GM21526 (cell line): ENCODE measurements at regions not wholly inside any gene's neighbourhood (a gene's known extent, or its start where the extent isn't known, plus 50 kb on each side); places are given as distances from the start of the nearest gene placed in this dataset.

Experiments used
- ATAC-seq: cut with Tn5 transposase; IDR thresholded peaks from one replicate; pipeline ENCODE4 v1.9.1; 2021; ENCODE audit warnings: moderate library complexity; ENCODE audit not compliant: unreplicated experiment, low FRiP score

DNA sequence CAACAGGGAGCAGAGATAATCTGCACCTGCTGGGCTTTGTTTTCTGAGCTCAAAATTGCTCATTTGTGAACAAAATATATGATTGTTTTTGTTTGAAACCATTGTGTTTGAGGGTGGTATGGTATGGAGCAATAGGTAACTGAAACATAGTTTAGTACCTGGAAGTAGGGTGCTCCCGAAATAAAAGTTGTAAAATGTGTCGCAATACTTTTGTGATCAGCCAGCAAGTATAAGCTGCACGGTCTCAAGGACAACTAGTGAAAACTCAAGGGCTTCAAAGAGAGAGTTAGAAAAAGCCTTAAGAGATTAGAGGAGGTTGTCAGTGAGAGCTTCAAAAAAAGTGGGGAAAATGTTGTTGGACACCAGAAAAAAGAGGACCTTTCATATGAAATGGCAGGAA lies 579.8 kb upstream of the POU3F2 start:
- no peak for ATAC-seq

DNA sequence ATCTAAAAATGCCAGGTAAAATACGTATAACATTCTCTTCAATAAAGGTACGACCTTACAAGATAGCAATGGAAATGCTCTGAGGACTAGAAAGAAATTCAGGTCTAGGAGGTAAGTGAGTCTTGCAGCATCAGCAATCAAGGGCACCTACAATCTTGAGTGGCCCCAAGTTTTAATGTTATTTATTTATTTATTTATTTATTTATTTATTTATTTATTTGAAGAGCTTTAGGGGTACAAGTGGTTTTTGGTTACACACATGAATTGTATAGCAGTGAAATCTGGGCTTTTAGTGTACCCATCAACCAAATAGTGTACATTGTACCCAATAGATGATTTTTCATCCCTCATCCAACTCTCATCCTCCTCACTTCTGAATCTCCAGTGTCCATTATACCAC lies 574.0 kb upstream of the POU3F2 start:
- ATAC-seq: no peak

DNA sequence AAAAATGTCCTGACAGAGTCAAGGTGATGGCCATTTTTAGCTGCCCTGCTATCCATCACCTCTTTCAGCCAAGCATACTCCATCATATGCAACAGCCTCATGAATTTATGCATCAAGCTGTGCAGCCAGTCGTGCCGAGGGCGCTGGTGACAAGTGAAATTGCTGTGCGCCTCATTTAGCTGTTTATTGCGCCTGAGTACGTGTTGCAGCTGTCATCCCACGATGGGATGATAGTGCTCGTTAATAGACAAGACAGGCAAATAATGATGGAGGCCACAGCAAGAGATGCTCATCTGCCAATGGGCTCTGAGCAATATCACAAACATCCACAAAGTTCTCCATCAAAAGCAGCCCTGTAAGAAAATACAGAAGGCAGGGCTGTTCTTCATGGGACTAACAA lies 562.3 kb upstream of the POU3F2 start:
- no peak for ATAC-seq

DNA sequence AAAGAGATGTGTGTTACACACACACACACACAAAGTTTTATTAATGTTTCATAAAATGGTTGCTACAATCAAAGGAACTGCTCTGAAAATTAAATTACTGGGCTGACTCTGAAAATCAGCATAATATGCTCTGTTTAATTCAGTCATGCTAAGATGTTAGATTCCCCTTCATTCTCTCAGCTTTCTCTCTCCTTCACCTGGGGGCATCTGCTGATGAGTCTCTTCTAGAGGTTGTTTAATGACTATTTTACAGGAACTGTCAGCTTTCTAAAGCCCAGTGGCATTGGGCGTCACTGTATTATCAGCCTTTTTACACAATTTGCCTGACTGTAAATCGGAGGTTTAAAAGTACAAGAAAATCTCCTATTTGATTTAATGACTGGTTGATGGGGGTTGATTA lies 559.7 kb upstream of the POU3F2 start:
- no peak for ATAC-seq

DNA sequence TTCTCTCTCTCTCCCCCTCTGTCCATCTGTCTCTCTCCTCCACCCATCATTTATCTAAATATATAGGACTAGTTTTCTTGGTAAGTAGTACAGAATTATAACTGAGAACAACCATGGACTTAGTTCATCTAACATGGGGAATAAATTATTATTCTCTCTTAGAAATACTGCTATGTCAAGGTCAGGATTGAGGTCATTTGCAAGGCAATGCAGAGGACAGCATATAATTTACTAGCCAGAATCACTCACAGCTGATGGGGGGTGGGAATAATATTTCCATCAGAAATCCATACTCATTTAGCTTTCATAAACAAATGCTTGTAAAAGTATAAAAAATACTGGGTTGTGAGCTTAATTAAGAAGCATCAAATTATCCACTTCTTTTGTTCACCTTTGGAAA lies 553.9 kb upstream of the POU3F2 start:
- ATAC-seq: no peak

GRCh38 chr6:98286620-98287019 lies 547.8 kb upstream of the POU3F2 start:
- no peak for ATAC-seq

DNA sequence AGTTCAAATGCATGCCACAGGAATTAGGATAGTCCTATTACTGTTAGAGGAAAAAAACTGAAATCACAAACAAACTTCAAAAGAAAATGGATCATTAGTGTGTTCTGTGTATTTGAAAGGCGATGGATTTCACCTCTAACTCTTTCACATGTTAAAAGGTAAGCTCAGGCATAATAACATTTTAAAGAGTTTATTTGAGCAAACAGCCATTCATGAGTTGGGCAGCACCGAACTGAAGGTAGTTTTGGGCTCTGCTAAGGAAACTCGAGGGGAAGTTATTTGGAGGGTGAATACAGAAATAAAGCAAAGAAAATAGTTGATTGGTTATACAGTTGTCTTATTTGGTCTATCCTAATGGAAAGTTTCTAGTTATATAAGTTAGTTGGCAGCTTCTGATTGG lies 546.5 kb upstream of the POU3F2 start:
- no peak for ATAC-seq

GRCh38 chr6:98292810-98293209 lies 541.6 kb upstream of the POU3F2 start:
- no peak for ATAC-seq

DNA sequence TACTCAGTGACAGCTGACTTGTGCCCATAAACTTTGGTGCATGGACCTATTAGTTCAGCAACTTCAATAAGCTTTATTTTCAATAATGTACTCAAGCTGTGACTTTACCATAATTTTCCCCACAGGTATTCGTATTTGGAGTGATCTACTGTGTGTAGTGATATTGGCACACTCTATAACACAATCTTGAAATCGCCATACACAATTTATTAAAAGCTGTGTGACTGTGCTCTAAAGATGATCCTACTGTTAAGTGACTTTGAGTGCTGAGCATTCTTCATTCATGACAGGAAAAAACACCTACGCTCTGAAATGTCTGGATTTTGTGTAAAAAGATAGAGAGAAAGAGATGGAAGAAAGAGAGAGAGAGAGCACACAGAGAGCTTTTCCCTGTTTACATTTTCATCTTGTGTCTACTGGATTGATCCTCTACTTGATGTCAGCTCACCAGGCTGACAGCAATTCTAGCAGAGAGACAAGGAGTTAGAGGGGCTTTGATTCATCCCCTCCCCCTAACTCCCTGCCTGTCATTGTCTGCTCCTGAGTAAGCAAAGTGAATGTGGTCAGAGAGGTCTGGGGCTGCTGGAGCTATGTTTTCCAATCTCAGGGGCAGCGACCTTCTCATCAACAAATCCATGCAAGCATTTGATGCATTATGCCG lies 538.7 kb upstream of the POU3F2 start:
- ATAC-seq: no peak

DNA sequence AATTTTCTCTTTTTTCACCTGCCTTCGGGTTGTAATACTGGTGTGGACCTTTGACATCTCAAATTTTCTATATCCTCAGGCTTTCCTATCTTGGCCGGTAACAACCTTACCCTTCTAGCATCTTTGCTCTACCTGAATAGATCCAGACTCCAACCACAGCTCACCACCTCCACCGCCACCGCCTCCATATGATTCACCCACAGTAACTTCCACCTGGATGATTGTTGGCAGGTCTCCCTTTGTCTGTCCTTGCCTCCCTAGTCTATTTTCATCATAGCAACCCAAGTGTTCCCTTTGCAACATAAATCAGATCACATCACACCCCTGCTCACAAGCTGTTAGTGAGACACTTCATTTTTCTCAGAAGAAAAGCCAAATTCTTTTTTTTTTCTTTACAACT lies 525.8 kb upstream of the POU3F2 start:
- no peak for ATAC-seq

DNA sequence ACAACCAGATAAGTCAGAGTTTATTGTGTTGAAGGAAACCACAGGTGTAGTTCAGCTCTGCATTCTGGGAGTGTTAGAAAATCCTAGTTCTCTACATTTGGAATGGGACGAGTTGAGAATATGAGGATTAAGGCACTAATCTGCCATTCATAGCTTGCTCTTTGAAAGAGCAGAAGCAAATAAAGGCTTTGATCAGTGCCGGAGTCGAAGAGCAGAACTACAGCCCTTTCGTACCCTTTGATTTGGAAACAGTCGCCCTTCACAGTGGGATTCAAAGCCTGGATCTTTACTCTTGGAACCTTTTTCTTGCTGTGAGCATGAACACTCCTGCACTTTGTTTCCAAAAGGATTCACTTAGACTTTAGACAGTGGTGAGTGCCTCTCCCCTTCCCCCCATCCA lies 523.9 kb upstream of the POU3F2 start:
- no peak for ATAC-seq

DNA sequence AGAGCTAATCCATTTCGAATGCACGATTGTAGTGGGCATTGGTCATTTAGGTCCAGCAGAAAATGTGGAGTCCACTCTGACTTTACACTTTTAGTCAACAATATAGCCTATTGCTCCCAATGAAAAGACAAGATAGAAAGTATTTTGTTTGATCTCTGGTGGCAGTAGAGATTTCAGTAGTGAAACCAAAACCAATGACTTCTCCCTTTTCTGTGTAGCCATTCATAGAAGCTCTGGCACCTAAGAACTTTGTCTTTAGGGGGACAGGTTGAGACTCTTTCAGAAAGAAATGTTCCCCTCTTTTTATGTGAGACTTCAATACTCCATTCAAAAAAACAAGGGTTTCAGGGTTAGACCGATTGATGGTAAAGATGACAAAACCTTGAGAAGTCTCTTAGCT lies 510.8 kb upstream of the POU3F2 start:
- ATAC-seq: peak; percentile 61

GRCh38 chr6:98324446-98324845 lies 509.9 kb upstream of the POU3F2 start:
- ATAC-seq: no peak

DNA sequence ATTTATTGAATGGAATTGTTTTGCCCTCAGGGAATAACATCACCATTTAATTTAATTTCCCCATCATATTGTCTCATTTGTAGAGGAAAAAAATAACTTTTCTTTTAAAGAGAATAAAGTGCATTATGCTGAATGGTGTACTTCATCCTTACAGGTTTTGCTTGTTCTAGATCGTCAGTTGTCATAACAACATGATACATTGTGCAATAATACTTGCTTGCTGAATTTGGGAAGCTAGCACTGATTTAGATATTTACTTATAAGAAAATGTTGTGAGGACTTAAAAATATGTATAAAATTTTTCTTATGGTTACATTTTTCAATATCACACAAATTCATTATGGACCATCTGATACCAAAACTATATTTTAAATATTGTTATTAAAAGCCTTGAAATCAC lies 509.0 kb upstream of the POU3F2 start:
- ATAC-seq: no peak

- no peak for ATAC-seq
Measured at GRCh38 chr6:98333273-98333672, 501.1 kb upstream of the POU3F2 start.

DNA sequence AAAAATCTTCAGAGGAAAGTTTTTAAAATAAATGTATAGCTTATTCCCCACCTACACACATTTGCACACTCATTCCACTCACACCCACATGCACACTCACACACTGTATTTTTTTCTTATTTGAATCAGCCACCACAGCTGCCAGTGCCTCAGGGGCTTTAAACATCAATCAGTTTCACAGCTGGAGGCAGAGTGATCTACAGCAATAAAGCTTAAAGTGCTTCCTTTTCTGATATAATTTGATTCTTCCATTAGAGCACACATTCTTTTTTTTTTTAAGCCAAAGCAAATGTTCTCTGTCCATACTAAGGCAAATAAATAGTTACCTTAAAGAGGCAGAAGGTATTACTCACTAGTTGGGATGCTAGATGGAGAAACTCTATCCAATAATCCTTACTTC lies 498.8 kb upstream of the POU3F2 start:
- ATAC-seq: no peak

- no peak for ATAC-seq
Measured at GRCh38 chr6:98339506-98339905, 494.9 kb upstream of the POU3F2 start.

DNA sequence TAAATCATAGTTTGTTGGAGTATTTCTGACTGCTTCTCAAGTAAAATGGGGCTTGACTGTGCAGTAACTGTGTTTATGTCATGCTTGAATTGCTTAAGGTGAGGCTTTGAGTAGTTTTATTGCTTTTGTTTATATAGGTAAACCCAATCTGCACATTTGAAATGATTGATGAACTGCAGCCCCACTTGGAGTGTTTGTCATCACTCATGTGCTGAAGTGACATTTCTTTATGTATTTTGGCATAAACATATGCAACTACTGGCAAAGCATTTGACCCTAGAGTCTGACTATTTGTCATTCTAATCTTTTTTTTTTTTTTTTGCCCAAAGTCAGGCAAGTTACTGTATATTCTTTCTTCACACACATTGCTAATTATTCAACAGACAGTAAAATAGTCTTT lies 491.4 kb upstream of the POU3F2 start:
- ATAC-seq: no peak

DNA sequence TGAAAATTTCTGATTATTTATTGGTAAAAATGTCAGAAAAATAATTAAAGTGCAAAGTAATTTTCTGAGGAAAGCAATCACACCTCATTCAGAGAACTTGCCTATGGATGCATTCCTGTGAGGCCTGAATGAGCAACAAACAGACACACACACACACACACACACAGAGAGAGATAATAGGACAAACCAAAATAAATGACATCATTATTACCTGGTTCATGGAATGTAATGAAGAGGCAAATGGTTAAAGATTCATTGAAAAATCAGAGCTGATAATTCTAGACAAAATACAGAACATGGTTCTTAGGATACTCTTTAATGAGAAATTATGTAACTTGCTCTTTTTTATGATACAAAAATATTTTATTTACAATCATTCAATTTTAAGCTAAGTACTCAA lies 490.6 kb upstream of the POU3F2 start:
- no peak for ATAC-seq

GRCh38 chr6:98352348-98352747 lies 482.0 kb upstream of the POU3F2 start:
- ATAC-seq: no peak

GRCh38 chr6:98358173-98358572 lies 476.2 kb upstream of the POU3F2 start:
- no peak for ATAC-seq

DNA sequence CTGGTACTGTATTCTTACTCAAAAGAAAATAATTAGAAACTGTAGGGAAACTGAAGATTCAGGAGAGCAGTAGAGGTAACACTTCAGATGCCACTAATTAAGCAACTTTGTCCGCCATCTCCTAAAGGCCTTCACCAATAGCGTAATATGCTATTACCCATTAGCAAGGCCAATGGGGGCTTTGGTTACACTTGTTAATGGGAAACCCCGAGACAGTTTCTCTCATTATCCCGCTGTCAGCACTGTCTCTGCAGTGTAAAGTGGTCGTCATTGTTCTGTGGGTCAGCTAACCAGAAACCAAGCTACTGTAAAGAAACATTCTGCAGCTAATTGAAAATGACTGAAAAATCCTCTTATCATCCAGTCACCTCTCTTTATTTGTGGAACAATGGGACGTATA lies 468.0 kb upstream of the POU3F2 start:
- ATAC-seq: no peak

DNA sequence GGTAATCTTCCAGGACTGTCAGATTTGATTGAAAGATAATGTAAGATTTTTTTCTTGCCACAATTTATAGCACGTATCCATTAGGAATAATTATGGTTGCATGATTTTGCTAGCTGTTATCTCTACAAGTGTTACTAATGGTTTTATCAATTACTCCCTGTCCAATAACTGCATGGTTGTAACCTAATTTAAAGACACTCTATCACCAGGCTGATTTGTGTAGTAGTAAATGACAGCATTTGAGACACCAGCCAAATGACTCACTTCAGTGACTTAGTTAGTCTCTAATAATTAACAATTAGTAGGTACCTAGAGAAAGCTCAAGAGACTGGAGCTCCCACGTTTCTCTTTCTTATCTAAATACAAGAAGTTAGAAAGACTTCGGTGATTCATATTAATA lies 453.8 kb upstream of the POU3F2 start:
- no peak for ATAC-seq
